Liver (tissue), 8 donors: ENCODE measurements at regions not wholly inside any gene's neighbourhood (a gene's known extent, or its start where the extent isn't known, plus 50 kb on each side); places are given as distances from the start of the nearest gene placed in this dataset.

Source experiments
- DNase-seq: peaks from one replicate; pipeline ENCODE4 v3.0.0-alpha.2; 2017; ENCODE audit warnings: low spot score
- H3K27ac ChIP-seq, 2 donors: one replicate each; pipeline ENCODE4 v1.7.0; 2013; ENCODE audit warnings: inconsistent platforms in 2 of 2, low read length in 2 of 2, control low read depth in 1 of 2, low read depth in 1 of 2, mild to moderate bottlenecking in 1 of 2
- H3K27me3 ChIP-seq, 4 donors: one replicate each; pipeline versions ENCODE4 v1.6.1 to v1.7.0; 2013; ENCODE audit warnings: low read length in 3 of 4, inconsistent platforms in 1 of 4, mild to moderate bottlenecking in 1 of 4, moderate library complexity in 1 of 4; ENCODE audit not compliant: control insufficient read depth in 4 of 4, insufficient read depth in 4 of 4
- H3K36me3 ChIP-seq, 4 donors: one replicate each; pipeline versions ENCODE4 v1.6.1 to v1.7.0; 2013; ENCODE audit warnings: low read length in 3 of 4, mild to moderate bottlenecking in 3 of 4, low read depth in 1 of 4, moderate library complexity in 1 of 4; ENCODE audit not compliant: control insufficient read depth in 4 of 4, insufficient read depth in 3 of 4
- H3K4me1 ChIP-seq, 4 donors: one replicate each; pipeline versions ENCODE4 v1.6.1 to v1.7.0; 2013; ENCODE audit warnings: low read length in 3 of 4, mild to moderate bottlenecking in 3 of 4, moderate library complexity in 1 of 4; ENCODE audit not compliant: control insufficient read depth in 4 of 4, insufficient read depth in 4 of 4
- H3K4me3 ChIP-seq, 3 donors: one replicate each; pipeline versions ENCODE4 v1.6.1 to v1.7.0; 2013; ENCODE audit warnings: low read length in 3 of 3, control low read depth in 1 of 3, low read depth in 1 of 3, mild to moderate bottlenecking in 1 of 3
- H3K9ac ChIP-seq, 2 donors: one replicate each; pipeline ENCODE4 v1.7.0; 2013; ENCODE audit warnings: low read length in 2 of 2, mild to moderate bottlenecking in 2 of 2, moderate library complexity in 2 of 2, control low read depth in 1 of 2, low read depth in 1 of 2
- H3K9me3 ChIP-seq, 4 donors: one replicate each; pipeline versions ENCODE4 v1.6.1 to v1.7.0; 2013; ENCODE audit warnings: low read length in 3 of 4; ENCODE audit not compliant: control insufficient read depth in 4 of 4
- ATF3 ChIP-seq: IDR thresholded peaks from 2 replicates; pipeline ENCODE4 v1.6.1; 2016; ENCODE audit warnings: antibody characterized with exemption
- CTCF ChIP-seq: fragments of 150-350 bp; IDR thresholded peaks from 2 replicates; pipeline ENCODE4 v1.5.1; 2017; ENCODE audit warnings: improper control_type of control experiment, low read depth, low read length; ENCODE audit not compliant: missing input control
- EGR1 ChIP-seq, 2 donors: IDR thresholded peaks; 2 replicates each; pipeline ENCODE4 v1.6.1; 2016 to 2018; ENCODE audit warnings: antibody characterized with exemption in 2 of 2, low read depth in 2 of 2
- FOXA2 ChIP-seq: IDR thresholded peaks from 2 replicates; pipeline ENCODE4 v1.6.1; 2016; ENCODE audit warnings: antibody characterized with exemption
- GABPA ChIP-seq, 2 donors: IDR thresholded peaks in 1 of 2; conservative IDR thresholded peaks in 1 of 2; 2 replicates each; pipeline ENCODE4 v1.6.1; 2016; ENCODE audit warnings: antibody characterized with exemption in 2 of 2, mild to moderate bottlenecking in 1 of 2, moderate library complexity in 1 of 2
- HNF4A ChIP-seq, 2 donors: conservative IDR thresholded peaks; 2 replicates each; pipeline ENCODE4 v1.6.1; 2016; ENCODE audit warnings: antibody characterized with exemption in 2 of 2, mild to moderate bottlenecking in 2 of 2
- HNF4G ChIP-seq: IDR thresholded peaks from 2 replicates; pipeline ENCODE4 v1.6.1; 2016; ENCODE audit warnings: antibody characterized with exemption
- JUND ChIP-seq, 2 donors: IDR thresholded peaks; 2 replicates each; pipeline ENCODE4 v1.6.1; 2016; ENCODE audit warnings: antibody characterized with exemption in 2 of 2
- MAX ChIP-seq: IDR thresholded peaks from 2 replicates; pipeline ENCODE4 v1.6.1; 2016; ENCODE audit warnings: antibody characterized with exemption
- NR2F2 ChIP-seq: IDR thresholded peaks from 2 replicates; pipeline ENCODE4 v1.6.1; 2016; ENCODE audit warnings: antibody characterized with exemption
- RAD21 ChIP-seq, 2 donors: IDR thresholded peaks; 2 replicates each; pipeline ENCODE4 v1.6.1; 2016; ENCODE audit warnings: antibody characterized with exemption in 2 of 2, mild to moderate bottlenecking in 2 of 2
- REST ChIP-seq: IDR thresholded peaks from 2 replicates; pipeline ENCODE4 v1.6.1; 2016; ENCODE audit warnings: antibody characterized with exemption, mild to moderate bottlenecking
- RXRA ChIP-seq, 2 donors: IDR thresholded peaks; 2 replicates each; pipeline ENCODE4 v1.6.1; 2017 to 2018; ENCODE audit warnings: antibody characterized with exemption in 2 of 2, mild to moderate bottlenecking in 1 of 2
- SP1 ChIP-seq: IDR thresholded peaks from 2 replicates; pipeline ENCODE4 v1.6.1; 2018; ENCODE audit warnings: antibody characterized with exemption, mild to moderate bottlenecking
- TAF1 ChIP-seq: conservative IDR thresholded peaks from 2 replicates; pipeline ENCODE4 v1.6.1; 2016; ENCODE audit warnings: antibody characterized with exemption, mild to moderate bottlenecking
- YY1 ChIP-seq: IDR thresholded peaks from 2 replicates; pipeline ENCODE4 v1.6.1; 2016; ENCODE audit warnings: antibody characterized with exemption, mild to moderate bottlenecking
- WGBS: extraction: QIAGEN DNeasy Blood & Tissue Kit; methylation state at CpG from one replicate; pipeline ENCODE4 v1.1.7; 2013; 5-methylcytosine and 5-hydroxymethylcytosine counted together
- donor health status: healthy.
- donor health status: healthy.
- donor health status: healthy.
- donor health status: healthy.
- donor health status: healthy.

GRCh38 chr2:56450772-56451171, 267.0 kb downstream of the CCDC85A start:
- Histone ChIP-seq H3K9me3 (no peaks in the 10 kb centered on the region), H3K27me3 (no peaks in the 10 kb centered on the region), H3K27ac (no peak overlapping the region), H3K9ac (no peak overlapping the region), H3K4me3 (no peak overlapping the region), H3K4me1 (peaks cover 0 to 15% (median 11%) of the 10 kb centered on the region in 4 donors), H3K36me3 (no peaks in the 10 kb centered on the region)
- TF ChIP-seq EGR1 (IDR thresholded peaks at IDR 0.05; ENCODE audit: low read depth in 2 of 2): no peak
- no peak for TF ChIP-seq YY1
- TF ChIP-seq JUND (IDR thresholded peaks at IDR 0.05): no peak
- DNase-seq: no peak

GRCh38 chr2:56455642-56456041, 271.9 kb downstream of the CCDC85A start:
- Histone ChIP-seq H3K4me1 (peaks cover 0 to 6% (median 1%) of the 10 kb centered on the region in 4 donors), H3K27me3 (no peaks in the 10 kb centered on the region), H3K9ac (no peak overlapping the region), H3K27ac (no peak overlapping the region), H3K9me3 (no peaks in the 10 kb centered on the region), H3K4me3 (no peak overlapping the region), H3K36me3 (no peaks in the 10 kb centered on the region)
- WGBS: 90% methylated on average over 2 of the region's 2 CpGs
- no peak for DNase-seq
- TF ChIP-seq CTCF: no peak
- no peak for TF ChIP-seq ATF3
- no peak for TF ChIP-seq SP1
- no peak for TF ChIP-seq RAD21 (IDR thresholded peaks at IDR 0.05)
- no peak for TF ChIP-seq HNF4G
- no peak for TF ChIP-seq FOXA2
- TF ChIP-seq MAX: no peak
- no peak for TF ChIP-seq NR2F2
- TF ChIP-seq YY1: no peak
- no peak for TF ChIP-seq RXRA (IDR thresholded peaks at IDR 0.05)
- TF ChIP-seq TAF1: no peak
- TF ChIP-seq HNF4A (conservative IDR thresholded peaks at IDR 0.05): no peak
- no peak for TF ChIP-seq GABPA (IDR thresholded peaks at IDR 0.05 in 1 of 2, conservative IDR thresholded peaks at IDR 0.05 in 1 of 2)
- TF ChIP-seq REST: no peak
